SK-N-SH (cell line): ENCODE measurements at regions not wholly inside any gene's neighbourhood (a gene's known extent, or its start where the extent isn't known, plus 50 kb on each side); places are given as distances from the start of the nearest gene placed in this dataset.

Source experiments
- CTCF ChIA-PET: fragments of 300-600, 350-600 bp; formaldehyde crosslinking; extraction: SDS; loops from one replicate; lab custom pipeline; 2021; lab: Yijun Ruan, JAX
- POLR2A ChIA-PET: fragments of 350-600 bp; sonication (Branson Sonifier 250); formaldehyde crosslinking; extraction: SDS; loops from one replicate; lab custom pipeline; 2020; ENCODE audit warnings: antibody characterized with exemption, inconsistent platforms; lab: Yijun Ruan, JAX
- DNase-seq: peaks from one replicate; pipeline ENCODE4 v3.0.0; 2012
- H2AFZ ChIP-seq: fragments of 200-600 bp; sonication (generic); 2 replicates; pipeline ENCODE4 v1.8.1; 2016; ENCODE audit warnings: antibody characterized with exemption, mild to moderate bottlenecking, low read depth
- H3F3A ChIP-seq: fragments of 200-600 bp; sonication (generic); replicated peaks from 2 replicates; pipeline ENCODE3; 2016; ENCODE audit warnings: antibody characterized with exemption, mild to moderate bottlenecking; ENCODE audit not compliant: insufficient read depth
- H3K27ac ChIP-seq, 2 experiments: fragments of 200-500 bp in 1 of 2; fragments of 200-600 bp in 1 of 2; sonication (Bioruptor generic) in 1 of 2; sonication (generic), shearing (Covaris generic) in 1 of 2; 2 replicates each; pipeline versions ENCODE4 v1.5.1 to v1.6.1; 2014 to 2016; ENCODE audit warnings: low read depth in 2 of 2, inconsistent platforms in 1 of 2, low read length in 1 of 2, mild to moderate bottlenecking in 1 of 2, mixed read lengths in 1 of 2
- H3K27me3 ChIP-seq: fragments of 200-600 bp; sonication (generic), shearing (Covaris generic); 2 replicates; pipeline ENCODE4 v1.6.1; 2016; ENCODE audit warnings: mixed run types; ENCODE audit not compliant: insufficient read depth
- H3K36me3 ChIP-seq, 2 experiments: fragments of 200-500 bp in 1 of 2; fragments of 200-600 bp in 1 of 2; sonication (Bioruptor generic) in 1 of 2; sonication (generic) in 1 of 2; replicated peaks in 1 of 2; 2 replicates each; pipeline versions ENCODE3 to v1.5.1; 2014 to 2016; ENCODE audit warnings: low read length in 1 of 2, mild to moderate bottlenecking in 1 of 2; ENCODE audit not compliant: insufficient read depth in 2 of 2, control insufficient read depth in 1 of 2
- H3K4me1 ChIP-seq, 2 experiments: fragments of 200-500 bp in 1 of 2; fragments of 200-600 bp in 1 of 2; sonication (Bioruptor generic) in 1 of 2; sonication (generic), shearing (Covaris generic) in 1 of 2; 2 replicates each; pipeline versions ENCODE4 v1.5.1 to v1.6.1; 2014 to 2016; ENCODE audit warnings: low read depth in 1 of 2, low read length in 1 of 2, mixed run types in 1 of 2; ENCODE audit not compliant: insufficient read depth in 2 of 2, control insufficient read depth in 1 of 2
- H3K4me2 ChIP-seq: fragments of 200-600 bp; sonication (generic), shearing (Covaris generic); 2 replicates; pipeline ENCODE4 v1.6.1; 2017; ENCODE audit warnings: mixed run types
- H3K4me3 ChIP-seq, 2 experiments: fragments of 200-500 bp in 1 of 2; fragments of 200-600 bp in 1 of 2; sonication (Bioruptor generic) in 1 of 2; sonication (generic), shearing (Covaris generic) in 1 of 2; 2 replicates each; pipeline versions ENCODE4 v1.5.1 to v1.8.1; 2014 to 2016; ENCODE audit warnings: low read depth in 2 of 2, inconsistent platforms in 1 of 2, low read length in 1 of 2, mild to moderate bottlenecking in 1 of 2, mixed read lengths in 1 of 2, moderate library complexity in 1 of 2
- H3K79me2 ChIP-seq: fragments of 200-600 bp; sonication (generic); 2 replicates; pipeline ENCODE4 v1.8.1; 2017; ENCODE audit warnings: mild to moderate bottlenecking; ENCODE audit not compliant: insufficient read depth
- H3K9ac ChIP-seq: fragments of 200-600 bp; sonication (generic); 2 replicates; pipeline ENCODE4 v1.6.1; 2017; ENCODE audit warnings: mixed run types
- H3K9me2 ChIP-seq: fragments of 200-600 bp; sonication (generic); 2 replicates; pipeline ENCODE4 v1.6.1; 2017; ENCODE audit warnings: mixed run types
- H3K9me3 ChIP-seq: fragments of 200-600 bp; sonication (generic); 2 replicates; pipeline ENCODE4 v1.6.1; 2017; ENCODE audit warnings: mixed run types, mild to moderate bottlenecking, moderate library complexity
- H4K20me1 ChIP-seq: fragments of 200-600 bp; sonication (generic); 2 replicates; pipeline ENCODE4 v1.6.1; 2017; ENCODE audit warnings: mild to moderate bottlenecking, mixed run types; ENCODE audit not compliant: insufficient read depth
- EZH2phosphoT487 ChIP-seq: fragments of 200-600 bp; sonication (generic); IDR thresholded peaks from 2 replicates; pipeline ENCODE4 v1.6.1; 2017; ENCODE audit warnings: low read depth, mixed run types, mild to moderate bottlenecking, antibody characterized with exemption, moderate library complexity, borderline replicate concordance
- GABPA ChIP-seq: IDR thresholded peaks from 2 replicates; pipeline ENCODE4 v1.4.0; 2012; ENCODE audit warnings: low read depth, mild to moderate bottlenecking
- GATA2 ChIP-seq: sonication (generic); formaldehyde crosslinking; IDR thresholded peaks from 2 replicates; pipeline ENCODE4 v1.5.0; 2020; ENCODE audit warnings: mild to moderate bottlenecking, missing genetic modification reagents
- IRF3 ChIP-seq: fragments of 150-350 bp; IDR thresholded peaks from 2 replicates; pipeline ENCODE4 v1.6.1; 2016; ENCODE audit warnings: mild to moderate bottlenecking, low read depth, low read length
- JUND ChIP-seq: IDR thresholded peaks from 2 replicates; pipeline ENCODE4 v1.4.0; 2012
- TAF1 ChIP-seq: IDR thresholded peaks from 2 replicates; pipeline ENCODE4 v1.6.1; 2012; ENCODE audit warnings: low read depth, mild to moderate bottlenecking, low read length, moderate library complexity, borderline replicate concordance
- TCF12 ChIP-seq: IDR thresholded peaks from 2 replicates; pipeline ENCODE4 v1.4.0; 2012
- WGBS: methylation state at CpG from one replicate; pipeline ENCODE4 v1.1.6; 2017; ENCODE audit warnings: low lambda C conversion rate; 5-methylcytosine and 5-hydroxymethylcytosine counted together
- TF ChIP-seq, protein P1 (sequence below): IDR thresholded peaks from 2 replicates; pipeline ENCODE4; 2012
- TF ChIP-seq, protein P2 (sequence below): IDR thresholded peaks from 2 replicates; pipeline ENCODE4 v1.4.0; 2012; ENCODE audit warnings: low read depth, borderline replicate concordance
- TF ChIP-seq, protein P3 (sequence below): IDR thresholded peaks from 2 replicates; pipeline ENCODE4 v1.4.0; 2012; ENCODE audit warnings: low read depth, borderline replicate concordance

GRCh38 chr1:72601035-72601674, 318.8 kb upstream of the NEGR1 start (continued):
- TF ChIP-seq EZH2phosphoT487, result no peak
- TF ChIP-seq, protein P1, sequence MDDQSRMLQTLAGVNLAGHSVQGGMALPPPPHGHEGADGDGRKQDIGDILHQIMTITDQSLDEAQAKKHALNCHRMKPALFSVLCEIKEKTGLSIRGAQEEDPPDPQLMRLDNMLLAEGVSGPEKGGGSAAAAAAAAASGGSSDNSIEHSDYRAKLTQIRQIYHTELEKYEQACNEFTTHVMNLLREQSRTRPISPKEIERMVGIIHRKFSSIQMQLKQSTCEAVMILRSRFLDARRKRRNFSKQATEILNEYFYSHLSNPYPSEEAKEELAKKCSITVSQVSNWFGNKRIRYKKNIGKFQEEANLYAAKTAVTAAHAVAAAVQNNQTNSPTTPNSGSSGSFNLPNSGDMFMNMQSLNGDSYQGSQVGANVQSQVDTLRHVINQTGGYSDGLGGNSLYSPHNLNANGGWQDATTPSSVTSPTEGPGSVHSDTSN, result no peak
- no peak for TF ChIP-seq TAF1
- TF ChIP-seq TCF12, result no peak
- TF ChIP-seq JUND, result no peak
- no peak for TF ChIP-seq GATA2 (CRISPR knock-in tag)
- TF ChIP-seq GABPA, result no peak

- Histone ChIP-seq H3K27ac (no peak overlapping the region), H2AFZ (no peak overlapping the region), H3K27me3 (no peaks in the 10 kb centered on the region), H3K9me3 (no peaks in the 10 kb centered on the region)
- TF ChIP-seq TAF1 (no peak), GABPA (no peak), IRF3 (no peak)
- TF ChIP-seq, protein P2, sequence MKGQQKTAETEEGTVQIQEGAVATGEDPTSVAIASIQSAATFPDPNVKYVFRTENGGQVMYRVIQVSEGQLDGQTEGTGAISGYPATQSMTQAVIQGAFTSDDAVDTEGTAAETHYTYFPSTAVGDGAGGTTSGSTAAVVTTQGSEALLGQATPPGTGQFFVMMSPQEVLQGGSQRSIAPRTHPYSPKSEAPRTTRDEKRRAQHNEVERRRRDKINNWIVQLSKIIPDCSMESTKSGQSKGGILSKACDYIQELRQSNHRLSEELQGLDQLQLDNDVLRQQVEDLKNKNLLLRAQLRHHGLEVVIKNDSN, result no peak
- TF ChIP-seq, protein P3, sequence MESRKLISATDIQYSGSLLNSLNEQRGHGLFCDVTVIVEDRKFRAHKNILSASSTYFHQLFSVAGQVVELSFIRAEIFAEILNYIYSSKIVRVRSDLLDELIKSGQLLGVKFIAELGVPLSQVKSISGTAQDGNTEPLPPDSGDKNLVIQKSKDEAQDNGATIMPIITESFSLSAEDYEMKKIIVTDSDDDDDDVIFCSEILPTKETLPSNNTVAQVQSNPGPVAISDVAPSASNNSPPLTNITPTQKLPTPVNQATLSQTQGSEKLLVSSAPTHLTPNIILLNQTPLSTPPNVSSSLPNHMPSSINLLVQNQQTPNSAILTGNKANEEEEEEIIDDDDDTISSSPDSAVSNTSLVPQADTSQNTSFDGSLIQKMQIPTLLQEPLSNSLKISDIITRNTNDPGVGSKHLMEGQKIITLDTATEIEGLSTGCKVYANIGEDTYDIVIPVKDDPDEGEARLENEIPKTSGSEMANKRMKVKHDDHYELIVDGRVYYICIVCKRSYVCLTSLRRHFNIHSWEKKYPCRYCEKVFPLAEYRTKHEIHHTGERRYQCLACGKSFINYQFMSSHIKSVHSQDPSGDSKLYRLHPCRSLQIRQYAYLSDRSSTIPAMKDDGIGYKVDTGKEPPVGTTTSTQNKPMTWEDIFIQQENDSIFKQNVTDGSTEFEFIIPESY, result no peak
- TF ChIP-seq, all 33 proteins: peak for 0
- H3F3A ChIP-seq, result no peaks in the 10 kb centered on the region
- H3K4me2 ChIP-seq, result no peak overlapping the region
- H3K36me3 ChIP-seq, result no peaks in the 10 kb centered on the region
- POLR2A ChIA-PET, result no interaction called here
- CTCF ChIA-PET, result interaction anchor here (1.2 kb wide), 1 partner anchor 37 kb away, joined by 3 read pairs; no protein-coding TSS in a partner anchor
- H3K9me2 ChIP-seq, result no peaks in the 10 kb centered on the region
- H3K4me1 ChIP-seq, result no peaks in the 10 kb centered on the region
- no peak overlapping the region for H3K9ac ChIP-seq
- no peaks in the 10 kb centered on the region for H3K79me2 ChIP-seq
- H3K4me3 ChIP-seq, result no peak overlapping the region
- 49% methylated on average over 8 of the region's 8 CpGs for WGBS
- no peaks in the 10 kb centered on the region for H4K20me1 ChIP-seq
- no peak for DNase-seq
Measured at GRCh38 chr1:72586023-72586685, 303.8 kb upstream of the NEGR1 start.
